Left lung (tissue), 4 donors: ENCODE measurements at regions not wholly inside any gene's neighbourhood (a gene's known extent, or its start where the extent isn't known, plus 50 kb on each side); places are given as distances from the start of the nearest gene placed in this dataset.

Source experiments
- ATAC-seq: fragments of 200-7000 bp; cut with Tn5 transposase; one replicate; pipeline ENCODE4 v1.9.1; 2020; ENCODE audit warnings: moderate library complexity
- DNase-seq, 4 donors: peaks; one replicate each; pipeline ENCODE4 v3.0.0-alpha.2; 2013 to 2020
- H3K27ac ChIP-seq, 2 donors: fragments of 200-600 bp; sonication (generic) in 1 of 2; one replicate each; pipeline versions ENCODE4 v1.5.0 to v1.8.0; 2020 to 2021
- H3K27me3 ChIP-seq, 2 donors: fragments of 200-600 bp; sonication (generic) in 1 of 2; one replicate each; pipeline versions ENCODE4 v1.5.0 to v1.8.0; 2020 to 2021
- H3K36me3 ChIP-seq, 2 donors: fragments of 200-600 bp; sonication (generic) in 1 of 2; one replicate each; pipeline versions ENCODE4 v1.5.0 to v1.8.0; 2020 to 2021
- H3K4me1 ChIP-seq, 2 donors: fragments of 200-600 bp; one replicate each; pipeline ENCODE4 v1.8.0; 2021
- H3K4me3 ChIP-seq, 2 donors: fragments of 200-600 bp; sonication (generic) in 1 of 2; one replicate each; pipeline versions ENCODE4 v1.5.0 to v1.8.0; 2020 to 2021; ENCODE audit warnings: mild to moderate bottlenecking in 1 of 2
- H3K9me3 ChIP-seq, 2 donors: fragments of 200-600 bp; sonication (generic) in 1 of 2; one replicate each; pipeline versions ENCODE4 v1.5.0 to v1.8.0; 2020 to 2021
- CTCF ChIP-seq, 2 donors: fragments of 200-600 bp; sonication (generic) in 1 of 2; IDR thresholded peaks; one replicate each; pipeline versions ENCODE4 v1.5.0 to v1.8.0; 2021; ENCODE audit warnings: antibody characterized with exemption in 2 of 2
- intact Hi-C, 2 donors: fragments of 100-400 bp; cut with DNase I; formaldehyde crosslinking; loops; one replicate each; pipeline versions ENCODE4 v1.11.2 to v1.14.2; 2022
- donor health status: DM: no; HTN: yes; CAD: no.
- donor health status: DM: no; HTN: no; CAD: no.

- Histone ChIP-seq H3K9me3 (no peaks in the 10 kb centered on the region), H3K4me1 (no peaks in the 10 kb centered on the region), H3K36me3 (no peaks in the 10 kb centered on the region), H3K27ac (no peak overlapping the region), H3K27me3 (no peaks in the 10 kb centered on the region), H3K4me3 (no peak overlapping the region)
- TF ChIP-seq CTCF (IDR thresholded peaks at IDR 0.05), result no peak
- intact Hi-C loops, result no loop called here
- no peak for DNase-seq
- no peak for ATAC-seq
Measured at GRCh38 chr6:132068766-132069165, 117.6 kb upstream of the CCN2 start.

- intact Hi-C loops, result no loop called here
- Histone ChIP-seq H3K27ac (no peak overlapping the region), H3K4me1 (no peaks in the 10 kb centered on the region), H3K27me3 (no peaks in the 10 kb centered on the region), H3K36me3 (no peaks in the 10 kb centered on the region), H3K9me3 (no peaks in the 10 kb centered on the region), H3K4me3 (no peak overlapping the region)
- TF ChIP-seq CTCF (IDR thresholded peaks at IDR 0.05), result no peak
- DNase-seq (peak in 1 of 4 donors; percentile 5), ATAC-seq (no peak)
Measured at GRCh38 chr6:132067286-132067685, 116.1 kb upstream of the CCN2 start.

GRCh38 chr6:132065556-132065955, 114.4 kb upstream of the CCN2 start:
- H3K9me3 ChIP-seq, result no peaks in the 10 kb centered on the region
- H3K4me1 ChIP-seq, result no peaks in the 10 kb centered on the region
- H3K27me3 ChIP-seq, result no peaks in the 10 kb centered on the region
- DNase-seq (no peak), ATAC-seq (no peak)
- H3K36me3 ChIP-seq, result no peaks in the 10 kb centered on the region
- intact Hi-C loops, result no loop called here
- no peak overlapping the region for H3K4me3 ChIP-seq
- no peak for TF ChIP-seq CTCF (IDR thresholded peaks at IDR 0.05)
- no peak overlapping the region for H3K27ac ChIP-seq

GRCh38 chr6:132063738-132064137, 112.6 kb upstream of the CCN2 start:
- H3K4me1 ChIP-seq, result no peaks in the 10 kb centered on the region
- peak; percentile 18 for ATAC-seq
- no peak overlapping the region for H3K27ac ChIP-seq
- intact Hi-C loops, result no loop called here
- DNase-seq, result no peak
- no peak overlapping the region for H3K4me3 ChIP-seq
- TF ChIP-seq CTCF (IDR thresholded peaks at IDR 0.05), result no peak
- no peaks in the 10 kb centered on the region for H3K36me3 ChIP-seq
- no peaks in the 10 kb centered on the region for H3K9me3 ChIP-seq
- H3K27me3 ChIP-seq, result no peaks in the 10 kb centered on the region

- no peaks in the 10 kb centered on the region for H3K36me3 ChIP-seq
- no peak overlapping the region for H3K4me3 ChIP-seq
- DNase-seq (no peak), ATAC-seq (no peak)
- no peaks in the 10 kb centered on the region for H3K4me1 ChIP-seq
- TF ChIP-seq CTCF (IDR thresholded peaks at IDR 0.05), result no peak
- no peaks in the 10 kb centered on the region for H3K27me3 ChIP-seq
- no peak overlapping the region for H3K27ac ChIP-seq
- intact Hi-C loops, result no loop called here
- no peaks in the 10 kb centered on the region for H3K9me3 ChIP-seq
Measured at GRCh38 chr6:132063204-132063603, 112.0 kb upstream of the CCN2 start.
